ENCODE measurements at regions not wholly inside any gene's neighbourhood (a gene's known extent, or its start where the extent isn't known, plus 50 kb on each side); places are given as distances from the start of the nearest gene placed in this dataset.
"Not testable (repeated sequence)": the region's sequence is repeated elsewhere in the genome, so short reads cannot be mapped to it uniquely, and the experiment has no call there.

GRCh38 chr4:62619971-62620370 is 1419.8 kb downstream of the ADGRL3 start:
- no peak overlapping the region for H3K4me3 ChIP-seq (ENCODE audit: low read depth, low read length)
- TF ChIP-seq, protein P1, sequence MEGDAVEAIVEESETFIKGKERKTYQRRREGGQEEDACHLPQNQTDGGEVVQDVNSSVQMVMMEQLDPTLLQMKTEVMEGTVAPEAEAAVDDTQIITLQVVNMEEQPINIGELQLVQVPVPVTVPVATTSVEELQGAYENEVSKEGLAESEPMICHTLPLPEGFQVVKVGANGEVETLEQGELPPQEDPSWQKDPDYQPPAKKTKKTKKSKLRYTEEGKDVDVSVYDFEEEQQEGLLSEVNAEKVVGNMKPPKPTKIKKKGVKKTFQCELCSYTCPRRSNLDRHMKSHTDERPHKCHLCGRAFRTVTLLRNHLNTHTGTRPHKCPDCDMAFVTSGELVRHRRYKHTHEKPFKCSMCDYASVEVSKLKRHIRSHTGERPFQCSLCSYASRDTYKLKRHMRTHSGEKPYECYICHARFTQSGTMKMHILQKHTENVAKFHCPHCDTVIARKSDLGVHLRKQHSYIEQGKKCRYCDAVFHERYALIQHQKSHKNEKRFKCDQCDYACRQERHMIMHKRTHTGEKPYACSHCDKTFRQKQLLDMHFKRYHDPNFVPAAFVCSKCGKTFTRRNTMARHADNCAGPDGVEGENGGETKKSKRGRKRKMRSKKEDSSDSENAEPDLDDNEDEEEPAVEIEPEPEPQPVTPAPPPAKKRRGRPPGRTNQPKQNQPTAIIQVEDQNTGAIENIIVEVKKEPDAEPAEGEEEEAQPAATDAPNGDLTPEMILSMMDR (IDR thresholded peaks at IDR 0.05; ENCODE audit: insufficient read depth, low read depth, low read length, missing control alignments) = no peak
- DNase-seq (ENCODE audit: low read depth) = no peak

- DNase-seq (ENCODE audit: low read depth) = no peak
- TF ChIP-seq, protein P1 (IDR thresholded peaks at IDR 0.05; ENCODE audit: insufficient read depth, low read depth, low read length, missing control alignments) = no peak
- no peak overlapping the region for H3K4me3 ChIP-seq (ENCODE audit: low read depth, low read length)
Observed at GRCh38 chr4:62618042-62618441, 1417.9 kb downstream of the ADGRL3 start.

DNA sequence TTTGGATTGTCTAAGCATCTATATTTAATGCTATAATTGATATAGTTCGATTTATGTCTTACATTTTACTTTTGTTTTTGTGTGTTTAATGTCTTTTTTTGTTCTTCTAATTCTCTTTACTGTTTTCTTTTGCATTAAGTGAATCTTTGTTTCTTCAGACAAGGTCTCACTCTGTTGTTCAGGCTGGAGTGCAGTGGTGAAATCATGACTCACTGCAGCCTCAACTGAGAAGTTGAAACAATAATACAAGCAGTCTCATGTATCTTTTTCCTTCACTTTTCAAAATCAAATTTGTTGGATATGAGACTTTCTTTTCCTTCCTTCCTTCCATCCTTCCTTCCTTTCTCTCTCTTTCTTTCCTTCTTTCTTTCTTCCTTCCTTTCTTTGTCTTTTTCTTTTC is 1401.6 kb downstream of the ADGRL3 start:
- no peak for DNase-seq (ENCODE audit: low read depth)
- TF ChIP-seq, protein P1 (IDR thresholded peaks at IDR 0.05; ENCODE audit: insufficient read depth, low read depth, low read length, missing control alignments) = no peak
- H3K4me3 ChIP-seq (ENCODE audit: low read depth, low read length) = no peak overlapping the region

- not testable (repeated sequence) for H3K4me3 ChIP-seq (ENCODE audit: low read depth, low read length); DNase-seq (ENCODE audit: low read depth)
Observed at GRCh38 chr4:62595265-62595664, 1395.1 kb downstream of the ADGRL3 start.

GRCh38 chr4:62591756-62592155 is 1391.6 kb downstream of the ADGRL3 start:
- H3K4me3 ChIP-seq (ENCODE audit: low read depth, low read length) = no peak overlapping the region
- DNase-seq (ENCODE audit: low read depth) = no peak
- TF ChIP-seq, protein P1 (IDR thresholded peaks at IDR 0.05; ENCODE audit: insufficient read depth, low read depth, low read length, missing control alignments) = no peak

GRCh38 chr4:62588671-62589070 is 1388.5 kb downstream of the ADGRL3 start:
- TF ChIP-seq, protein P1 (IDR thresholded peaks at IDR 0.05; ENCODE audit: insufficient read depth, low read depth, low read length, missing control alignments) = no peak
- DNase-seq (ENCODE audit: low read depth) = no peak
- H3K4me3 ChIP-seq (ENCODE audit: low read depth, low read length) = no peak overlapping the region

DNA sequence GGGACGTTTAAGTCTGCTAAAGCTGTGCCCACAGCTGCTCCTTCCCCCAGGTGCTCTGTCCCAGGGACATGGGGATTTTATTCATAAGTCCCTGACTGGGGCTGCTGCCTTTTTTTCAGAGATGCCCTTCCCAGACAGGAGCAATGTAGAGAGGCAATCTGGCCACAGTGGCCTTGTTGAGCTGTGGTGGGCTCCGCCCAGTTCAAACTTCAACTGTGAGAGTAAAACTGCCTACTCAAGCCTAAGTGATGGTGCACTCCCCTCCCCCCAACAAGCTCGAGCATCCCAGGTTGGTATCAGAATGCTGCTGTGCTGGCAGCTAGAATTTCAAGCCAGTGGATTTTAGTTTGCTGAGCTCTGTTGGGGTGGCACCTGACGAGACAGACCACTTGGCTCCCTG is 1371.4 kb downstream of the ADGRL3 start:
- no peak overlapping the region for H3K4me3 ChIP-seq (ENCODE audit: low read depth, low read length)
- no peak for DNase-seq (ENCODE audit: low read depth)
- TF ChIP-seq, protein P1 (IDR thresholded peaks at IDR 0.05; ENCODE audit: insufficient read depth, low read depth, low read length, missing control alignments) = no peak
